Lower leg skin (tissue), 3 donors: ENCODE measurements at regions not wholly inside any gene's neighbourhood (a gene's known extent, or its start where the extent isn't known, plus 50 kb on each side); places are given as distances from the start of the nearest gene placed in this dataset.

Experiments used
- CTCF ChIP-seq, 3 donors: fragments of 450-650 bp; IDR thresholded peaks; one replicate each; pipeline ENCODE4 v1.5.1; 2016; ENCODE audit warnings: antibody characterized with exemption in 3 of 3, mild to moderate bottlenecking in 3 of 3, moderate library complexity in 2 of 3
- POLR2A ChIP-seq, 2 donors: fragments of 450-650 bp; IDR thresholded peaks; one replicate each; pipeline ENCODE4 v1.6.1; 2016 to 2017; ENCODE audit warnings: antibody characterized with exemption in 2 of 2, mild to moderate bottlenecking in 1 of 2, moderate library complexity in 1 of 2

GRCh38 chr18:45175511-45175910, 439.8 kb upstream of the SLC14A2 start:
- TF ChIP-seq POLR2A (IDR thresholded peaks at IDR 0.05): no peak
- no peak for TF ChIP-seq CTCF (IDR thresholded peaks at IDR 0.05)
